Erythroblast (primary cell): ENCODE measurements at regions not wholly inside any gene's neighbourhood (a gene's known extent, or its start where the extent isn't known, plus 50 kb on each side); places are given as distances from the start of the nearest gene placed in this dataset.
"Not testable (repeated sequence)": the region's sequence is repeated elsewhere in the genome, so short reads cannot be mapped to it uniquely, and the experiment has no call there.

Source experiments
- GATA1 ChIP-seq: IDR thresholded peaks from 2 replicates; pipeline ENCODE4 v1.6.1; 2011; ENCODE audit warnings: low read depth, mild to moderate bottlenecking, control low read depth, low read length, moderate library complexity
- POLR2A ChIP-seq: IDR thresholded peaks from 2 replicates; pipeline ENCODE4 v1.6.1; 2011; ENCODE audit warnings: mild to moderate bottlenecking, low read length

DNA sequence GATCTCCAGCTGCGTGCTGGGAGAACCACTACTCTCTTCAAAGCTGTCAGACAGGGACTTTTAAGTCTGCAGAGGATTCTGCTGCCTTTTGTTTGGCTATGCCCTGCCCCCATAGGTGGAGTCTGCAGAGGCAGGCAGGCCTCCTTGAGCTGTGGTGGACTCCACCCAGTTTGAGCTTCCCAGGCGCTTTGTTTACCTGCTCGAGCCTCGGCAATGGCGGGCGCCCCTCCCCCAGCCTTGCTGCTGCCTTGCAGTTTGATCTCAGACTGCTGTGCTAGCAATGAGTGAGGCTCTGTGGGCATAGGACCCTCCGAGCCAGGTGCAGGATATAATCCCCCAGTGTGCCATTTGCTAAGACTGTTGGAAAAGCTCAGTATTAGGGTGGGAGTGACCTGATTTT lies 149.5 kb downstream of the KIF4B start:
- TF ChIP-seq POLR2A, GATA1: not testable (repeated sequence)
